ENCODE measurements at regions not wholly inside any gene's neighbourhood (a gene's known extent, or its start where the extent isn't known, plus 50 kb on each side); places are given as distances from the start of the nearest gene placed in this dataset.

DNA sequence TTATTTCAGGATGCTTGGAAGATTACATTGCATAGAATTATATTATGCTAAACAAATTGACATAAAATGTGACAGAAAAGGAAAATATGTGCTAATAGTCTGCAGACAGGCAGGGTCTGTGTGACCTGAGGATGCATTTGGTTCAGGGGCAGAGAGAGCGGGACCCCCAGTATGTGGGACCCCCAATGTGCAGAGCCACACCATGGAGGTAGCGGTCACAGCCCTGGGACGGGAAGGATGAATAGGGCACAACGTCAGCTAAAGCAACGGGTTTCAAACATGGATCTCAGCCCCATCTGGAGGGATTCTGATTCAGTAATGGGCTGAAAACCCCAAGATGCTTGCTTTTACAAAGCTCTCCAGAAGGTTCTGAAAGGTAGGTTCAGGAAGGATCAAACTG, 251.8 kb upstream of the ADARB2 start:
- no peak for TF ChIP-seq POLR2A (IDR thresholded peaks at IDR 0.05; ENCODE audit: low read depth, low read length)
- TF ChIP-seq POLR2AphosphoS5 (IDR thresholded peaks at IDR 0.05; ENCODE audit: low read depth, low read length), result no peak
- no peak for TF ChIP-seq TAF1 (IDR thresholded peaks at IDR 0.05; ENCODE audit: borderline replicate concordance, low read depth, low read length)

All from GM12892 (cell line).